Middle frontal gyrus (tissue), 1 donor: ENCODE measurements at regions not wholly inside any gene's neighbourhood (a gene's known extent, or its start where the extent isn't known, plus 50 kb on each side); places are given as distances from the start of the nearest gene placed in this dataset.

Experiments used
- DNase-seq: peaks from one replicate; pipeline ENCODE4 v3.0.0-alpha.2; 2015; ENCODE audit warnings: low spot score; ENCODE audit errors: extremely low spot score

GRCh38 chr13:68063181-68063580 lies 833.0 kb upstream of the PCDH9 start:
- DNase-seq, result no peak

GRCh38 chr13:68057836-68058235 lies 827.7 kb upstream of the PCDH9 start:
- no peak for DNase-seq

GRCh38 chr13:68056816-68057710 lies 826.9 kb upstream of the PCDH9 start:
- no peak for DNase-seq

- no peak for DNase-seq
Observed at GRCh38 chr13:68051910-68052309, 821.8 kb upstream of the PCDH9 start.

GRCh38 chr13:68050761-68051160 lies 820.6 kb upstream of the PCDH9 start:
- DNase-seq, result no peak

GRCh38 chr13:68048802-68049359 lies 818.7 kb upstream of the PCDH9 start:
- no peak for DNase-seq

- DNase-seq, result no peak
Observed at GRCh38 chr13:68047889-68048288, 817.8 kb upstream of the PCDH9 start.

GRCh38 chr13:68046903-68047302 lies 816.8 kb upstream of the PCDH9 start:
- no peak for DNase-seq

GRCh38 chr13:68030152-68030809 lies 800.1 kb upstream of the PCDH9 start:
- DNase-seq, result no peak

GRCh38 chr13:68028701-68029100 lies 798.6 kb upstream of the PCDH9 start:
- DNase-seq, result no peak

GRCh38 chr13:68027306-68027705 lies 797.2 kb upstream of the PCDH9 start:
- DNase-seq, result no peak

GRCh38 chr13:68026077-68026476 lies 795.9 kb upstream of the PCDH9 start:
- no peak for DNase-seq

GRCh38 chr13:68025604-68026003 lies 795.5 kb upstream of the PCDH9 start:
- no peak for DNase-seq

- no peak for DNase-seq
Observed at GRCh38 chr13:68023838-68024581, 793.9 kb upstream of the PCDH9 start.

GRCh38 chr13:68019901-68020300 lies 789.8 kb upstream of the PCDH9 start:
- no peak for DNase-seq

- no peak for DNase-seq
Observed at GRCh38 chr13:68009546-68009945, 779.4 kb upstream of the PCDH9 start.

- no peak for DNase-seq
Observed at GRCh38 chr13:68007576-68007975, 777.4 kb upstream of the PCDH9 start.

GRCh38 chr13:67996101-67996500 lies 766.0 kb upstream of the PCDH9 start:
- no peak for DNase-seq

GRCh38 chr13:67990868-67991267 lies 760.7 kb upstream of the PCDH9 start:
- DNase-seq, result no peak

GRCh38 chr13:67986234-67986633 lies 756.1 kb upstream of the PCDH9 start:
- DNase-seq, result no peak

- no peak for DNase-seq
Observed at GRCh38 chr13:67977066-67977465, 746.9 kb upstream of the PCDH9 start.

- DNase-seq, result no peak
Observed at GRCh38 chr13:67971291-67971690, 741.2 kb upstream of the PCDH9 start.
